Tibial artery (tissue), 4 donors: ENCODE measurements at regions not wholly inside any gene's neighbourhood (a gene's known extent, or its start where the extent isn't known, plus 50 kb on each side); places are given as distances from the start of the nearest gene placed in this dataset.

Experiments used
- DNase-seq, 2 donors: peaks; one replicate each; pipeline ENCODE4 v3.0.0-alpha.2; 2019
- H3K27ac ChIP-seq, 2 donors: fragments of 200-600 bp; sonication (generic) in 1 of 2; 1 replicate in 1 of 2; 2 replicates in 1 of 2; pipeline ENCODE4 v1.5.1; 2018 to 2019; ENCODE audit warnings: mild to moderate bottlenecking in 1 of 2
- H3K27me3 ChIP-seq, 2 donors: fragments of 200-600 bp; sonication (generic) in 1 of 2; one replicate each; pipeline versions ENCODE4 v1.5.1 to v1.6.0; 2016 to 2019
- H3K36me3 ChIP-seq, 3 donors: fragments of 200-600 bp; sonication (generic) in 2 of 3; one replicate each; pipeline ENCODE4 v1.5.1; 2016 to 2019; ENCODE audit warnings: mild to moderate bottlenecking in 2 of 3
- H3K4me1 ChIP-seq, 4 donors: fragments of 200-600 bp; sonication (generic) in 2 of 4; 1 replicate in 3 of 4; 2 replicates in 1 of 4; pipeline ENCODE4 v1.5.1; 2016 to 2019
- H3K4me3 ChIP-seq, 2 donors: fragments of 200-600 bp; sonication (generic) in 1 of 2; 1 replicate in 1 of 2; 2 replicates in 1 of 2; pipeline ENCODE4 v1.5.1; 2018 to 2019; ENCODE audit warnings: mild to moderate bottlenecking in 2 of 2
- H3K9me3 ChIP-seq, 3 donors: fragments of 200-600 bp; sonication (generic) in 1 of 3; one replicate each; pipeline ENCODE4 v1.5.1; 2016 to 2019
- CTCF ChIP-seq, 2 experiments: fragments of 200-600 bp in 1 of 2; fragments of 450-650 bp in 1 of 2; IDR thresholded peaks; one replicate each; pipeline ENCODE4 v1.5.1; 2017 to 2019; ENCODE audit warnings: antibody characterized with exemption in 2 of 2, mild to moderate bottlenecking in 1 of 2, moderate library complexity in 1 of 2
- intact Hi-C: fragments of 100-400 bp; cut with DNase I; formaldehyde crosslinking; loops from one replicate; pipeline ENCODE4 v1.15.0; 2023; ENCODE audit warnings: low total_unique reads

- Histone ChIP-seq H3K27me3 (no peaks in the 10 kb centered on the region), H3K36me3 (no peaks in the 10 kb centered on the region), H3K4me1 (no peaks in the 10 kb centered on the region), H3K4me3 (no peak overlapping the region), H3K27ac (no peak overlapping the region), H3K9me3 (no peaks in the 10 kb centered on the region)
- DNase-seq, result no peak
- TF ChIP-seq CTCF (IDR thresholded peaks at IDR 0.05), result no peak
- intact Hi-C loops, result no loop called here
These were observed 65.0 kb upstream of the SEMA6D start for GRCh38 chr15:47652328-47652727.

DNA sequence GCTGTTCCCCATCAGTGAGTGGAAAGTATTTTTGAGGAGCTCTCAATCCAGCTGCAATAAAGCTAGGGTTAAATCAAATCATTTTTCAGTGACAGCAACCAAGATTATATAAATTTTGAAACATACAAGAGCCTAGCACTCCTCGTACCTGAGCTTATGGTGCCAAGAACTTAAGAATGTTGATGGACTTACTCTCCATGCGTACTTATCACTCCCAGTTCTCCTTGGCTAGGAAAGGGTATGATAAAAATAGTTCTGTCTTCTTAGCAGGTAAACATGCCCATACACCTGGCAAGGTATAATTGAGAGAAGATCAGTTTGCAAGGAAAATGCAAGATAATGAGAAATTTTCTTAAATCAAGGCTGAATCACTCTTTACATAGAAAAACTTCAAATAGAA is 64.5 kb upstream of the SEMA6D start:
- intact Hi-C loops, result no loop called here
- Histone ChIP-seq H3K27me3 (no peaks in the 10 kb centered on the region), H3K4me3 (no peak overlapping the region), H3K27ac (no peak overlapping the region), H3K9me3 (no peaks in the 10 kb centered on the region), H3K4me1 (no peaks in the 10 kb centered on the region), H3K36me3 (no peaks in the 10 kb centered on the region)
- DNase-seq, result no peak
- TF ChIP-seq CTCF (IDR thresholded peaks at IDR 0.05), result no peak

- Histone ChIP-seq H3K27ac (no peak overlapping the region), H3K27me3 (no peaks in the 10 kb centered on the region), H3K9me3 (no peaks in the 10 kb centered on the region), H3K4me1 (peaks cover 0 to 15% (median 0%) of the 10 kb centered on the region in 4 donors), H3K4me3 (no peak overlapping the region), H3K36me3 (no peaks in the 10 kb centered on the region)
- no peak for DNase-seq
- intact Hi-C loops, result no loop called here
- no peak for TF ChIP-seq CTCF (IDR thresholded peaks at IDR 0.05)
These were observed 55.6 kb upstream of the SEMA6D start for GRCh38 chr15:47661661-47662180.

DNA sequence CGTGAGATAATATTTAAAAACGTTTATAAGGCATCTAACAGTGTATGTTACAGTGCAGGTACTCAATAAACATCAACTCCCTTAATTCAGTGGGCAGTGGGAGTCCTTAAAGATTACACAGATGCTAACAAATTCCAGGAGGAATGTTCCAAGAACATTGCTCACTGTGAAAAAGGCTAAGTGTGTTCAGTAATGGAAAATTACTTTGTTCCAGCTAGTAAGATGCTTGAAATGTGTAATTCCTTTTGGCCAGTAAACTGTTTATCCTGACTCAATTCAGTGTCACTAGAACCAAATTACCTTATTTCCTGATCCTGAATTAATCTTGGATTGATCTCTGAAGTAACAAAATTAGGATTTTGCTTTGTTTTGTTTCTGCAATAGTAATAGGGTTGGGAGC is 54.2 kb upstream of the SEMA6D start:
- no peak for TF ChIP-seq CTCF (IDR thresholded peaks at IDR 0.05)
- no peaks in the 10 kb centered on the region for H3K36me3 ChIP-seq
- no peaks in the 10 kb centered on the region for H3K9me3 ChIP-seq
- H3K4me3 ChIP-seq, result no peak overlapping the region
- H3K4me1 ChIP-seq, result peaks cover 0 to 17% (median 0%) of the 10 kb centered on the region in 4 donors
- intact Hi-C loops, result no loop called here
- H3K27ac ChIP-seq, result no peak overlapping the region
- H3K27me3 ChIP-seq, result no peaks in the 10 kb centered on the region
- DNase-seq, result no peak
